Activated CD8-positive, alpha-beta memory T cell treated with anti-CD3 and anti-CD28 coated beads, Interleukin-2, amount 50 U/mL, for 24 hours (primary cell): ENCODE measurements at regions not wholly inside any gene's neighbourhood (a gene's known extent, or its start where the extent isn't known, plus 50 kb on each side); places are given as distances from the start of the nearest gene placed in this dataset.

ENCODE experiments used
- DNase-seq: peaks from one replicate; pipeline ENCODE4 v3.0.0-alpha.2; 2020; ENCODE audit errors: extremely low read depth

DNA sequence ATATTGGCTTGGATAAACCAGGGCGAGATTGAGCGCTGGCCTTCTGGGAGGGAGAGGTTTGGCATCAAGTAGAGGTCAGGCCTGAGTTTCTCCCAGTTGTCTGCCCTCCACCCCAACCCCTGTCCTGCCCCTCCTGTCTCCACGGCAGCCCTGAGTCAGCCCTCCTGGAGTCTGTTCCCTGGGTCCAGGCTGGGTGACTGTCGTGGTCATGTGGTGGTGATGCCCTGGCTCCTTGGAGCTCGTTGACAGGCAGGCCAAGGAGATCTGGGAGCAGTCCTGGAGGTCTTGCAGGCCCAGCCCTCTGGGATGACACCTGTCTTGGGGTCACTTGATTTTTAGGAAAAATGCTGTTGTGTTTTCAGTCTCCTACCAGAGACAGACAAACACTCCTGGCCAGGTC, 53.6 kb upstream of the PODXL start:
- no peak for DNase-seq

DNA sequence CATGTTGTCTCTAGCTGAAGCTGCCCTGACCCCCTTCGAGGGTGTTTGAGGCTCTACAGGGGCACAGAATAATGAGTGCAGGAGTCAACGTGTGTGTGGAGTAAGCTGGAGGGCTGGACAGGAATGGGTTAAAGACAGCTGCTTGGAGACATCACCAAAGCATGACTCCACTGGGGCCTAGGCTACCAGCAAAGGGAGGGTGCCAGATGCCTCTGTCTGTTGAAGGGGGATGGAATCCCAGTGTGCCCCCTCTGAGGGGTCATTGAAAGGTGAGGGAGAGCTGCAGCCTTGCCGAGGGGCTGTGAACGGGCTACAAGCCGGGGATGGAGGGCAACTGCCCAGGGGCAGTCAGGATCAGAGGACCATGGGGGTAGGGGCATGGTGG, 51.7 kb upstream of the PODXL start:
- no peak for DNase-seq

DNA sequence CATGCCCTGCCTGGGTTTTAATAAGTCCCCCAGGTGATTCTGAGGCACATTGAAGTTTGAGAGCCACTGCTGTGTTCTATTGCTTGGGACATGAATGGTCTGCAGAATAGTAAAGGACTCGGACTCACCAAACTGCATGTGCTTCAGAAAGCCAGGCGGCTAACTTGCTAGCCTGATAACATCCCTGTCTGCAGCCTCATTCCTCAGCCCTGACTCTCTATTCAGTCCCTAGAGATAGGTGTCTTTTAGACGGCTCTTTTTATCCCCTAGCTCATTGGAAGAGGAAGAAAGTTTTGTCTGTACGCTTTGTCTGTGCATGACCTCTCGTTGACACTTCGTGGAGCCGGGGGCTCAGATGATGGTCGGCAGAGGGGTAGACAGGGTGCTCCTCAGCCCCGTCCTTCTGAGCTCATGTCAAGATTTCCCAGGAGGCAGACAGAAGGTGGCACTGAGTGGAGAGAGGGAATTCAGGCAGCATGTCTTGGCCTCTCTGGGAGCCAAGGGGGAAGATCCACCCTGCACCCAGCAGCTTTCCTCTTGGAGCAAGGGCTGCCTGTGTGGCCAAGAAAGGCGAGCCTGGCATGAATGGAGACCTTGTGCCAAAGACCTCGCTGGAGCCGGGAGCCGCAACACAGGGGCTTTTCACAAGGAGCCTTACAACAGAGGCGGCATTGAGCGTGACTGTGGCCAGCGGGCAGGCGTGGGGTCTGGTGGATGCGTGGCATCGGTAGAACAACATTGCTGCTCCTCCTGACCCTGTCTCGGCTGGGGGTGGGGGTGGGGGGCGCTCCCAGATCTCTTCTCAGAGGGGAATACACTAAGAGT, 51.1 kb upstream of the PODXL start:
- DNase-seq: no peak

DNA sequence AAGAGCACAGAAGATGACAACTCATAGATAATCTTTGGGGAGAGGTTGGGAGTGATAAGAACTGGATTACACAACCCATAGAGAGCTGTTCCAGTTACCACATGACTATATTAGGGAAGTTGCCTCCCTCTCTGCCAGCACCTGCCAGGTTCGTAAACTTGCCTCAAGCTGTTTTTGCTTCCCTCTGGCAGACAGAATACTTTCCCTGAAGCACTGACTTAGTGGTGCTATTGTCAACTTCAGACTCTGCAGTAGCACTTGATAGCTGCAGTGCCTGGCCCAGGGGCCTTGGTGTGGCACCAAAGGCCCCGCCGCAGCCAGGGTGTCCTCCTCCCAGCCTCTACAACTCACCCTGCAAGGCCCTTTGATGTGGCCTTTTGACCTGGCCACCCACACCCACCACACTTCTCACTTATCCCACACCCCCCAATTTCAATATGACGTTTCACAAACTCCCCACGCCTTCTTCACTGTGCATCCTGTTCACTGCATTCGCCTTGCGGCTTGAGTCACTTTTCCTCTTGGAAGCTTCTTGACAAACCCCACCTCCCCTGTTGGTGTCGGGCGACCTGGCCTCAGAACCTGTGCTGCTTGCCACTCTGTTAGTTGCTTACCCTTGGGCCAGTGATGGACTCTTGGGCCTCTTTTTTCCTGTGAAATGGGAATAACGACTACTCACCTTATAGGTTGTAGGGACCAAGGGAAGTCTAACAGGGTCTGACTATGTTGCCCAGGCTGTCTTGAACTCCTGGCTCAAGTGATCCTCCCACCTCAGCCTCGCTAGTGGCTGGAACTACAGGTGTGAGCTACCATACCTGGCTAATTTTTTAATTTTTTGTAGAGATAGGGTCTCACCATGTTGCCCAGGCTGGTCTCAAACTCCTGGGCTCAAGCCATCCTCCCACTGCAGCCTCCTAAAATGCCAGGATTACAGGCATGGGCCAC, 50.2 kb upstream of the PODXL start:
- DNase-seq: no peak
